ENCODE measurements at regions not wholly inside any gene's neighbourhood (a gene's known extent, or its start where the extent isn't known, plus 50 kb on each side); places are given as distances from the start of the nearest gene placed in this dataset.

DNA sequence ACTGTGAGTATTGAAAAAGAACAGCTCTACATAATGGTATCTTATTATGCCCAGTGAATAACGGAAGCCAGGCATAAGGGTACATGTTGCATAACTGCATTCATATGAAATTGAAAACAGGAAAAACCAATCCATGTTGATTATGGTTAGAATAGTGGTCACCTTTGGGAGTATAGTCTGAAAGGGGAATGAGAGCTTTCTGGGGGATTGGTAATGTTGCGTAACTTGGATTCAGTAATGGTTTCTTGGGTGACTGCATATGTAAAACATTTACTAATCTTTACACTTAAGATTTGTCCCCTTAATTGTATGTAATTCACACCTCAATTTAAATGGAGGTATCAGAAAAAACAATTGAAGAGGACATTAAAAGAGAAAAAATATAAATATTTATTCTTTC lies 292.1 kb downstream of the LMO4 start:
- no peak overlapping the region for H3K4me3 ChIP-seq (ENCODE audit: low read depth, low read length)
- DNase-seq (ENCODE audit: low read depth) = no peak
- TF ChIP-seq, protein P1, sequence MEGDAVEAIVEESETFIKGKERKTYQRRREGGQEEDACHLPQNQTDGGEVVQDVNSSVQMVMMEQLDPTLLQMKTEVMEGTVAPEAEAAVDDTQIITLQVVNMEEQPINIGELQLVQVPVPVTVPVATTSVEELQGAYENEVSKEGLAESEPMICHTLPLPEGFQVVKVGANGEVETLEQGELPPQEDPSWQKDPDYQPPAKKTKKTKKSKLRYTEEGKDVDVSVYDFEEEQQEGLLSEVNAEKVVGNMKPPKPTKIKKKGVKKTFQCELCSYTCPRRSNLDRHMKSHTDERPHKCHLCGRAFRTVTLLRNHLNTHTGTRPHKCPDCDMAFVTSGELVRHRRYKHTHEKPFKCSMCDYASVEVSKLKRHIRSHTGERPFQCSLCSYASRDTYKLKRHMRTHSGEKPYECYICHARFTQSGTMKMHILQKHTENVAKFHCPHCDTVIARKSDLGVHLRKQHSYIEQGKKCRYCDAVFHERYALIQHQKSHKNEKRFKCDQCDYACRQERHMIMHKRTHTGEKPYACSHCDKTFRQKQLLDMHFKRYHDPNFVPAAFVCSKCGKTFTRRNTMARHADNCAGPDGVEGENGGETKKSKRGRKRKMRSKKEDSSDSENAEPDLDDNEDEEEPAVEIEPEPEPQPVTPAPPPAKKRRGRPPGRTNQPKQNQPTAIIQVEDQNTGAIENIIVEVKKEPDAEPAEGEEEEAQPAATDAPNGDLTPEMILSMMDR (conservative IDR thresholded peaks at IDR 0.05; ENCODE audit: low read depth, low read length) = no peak

DNA sequence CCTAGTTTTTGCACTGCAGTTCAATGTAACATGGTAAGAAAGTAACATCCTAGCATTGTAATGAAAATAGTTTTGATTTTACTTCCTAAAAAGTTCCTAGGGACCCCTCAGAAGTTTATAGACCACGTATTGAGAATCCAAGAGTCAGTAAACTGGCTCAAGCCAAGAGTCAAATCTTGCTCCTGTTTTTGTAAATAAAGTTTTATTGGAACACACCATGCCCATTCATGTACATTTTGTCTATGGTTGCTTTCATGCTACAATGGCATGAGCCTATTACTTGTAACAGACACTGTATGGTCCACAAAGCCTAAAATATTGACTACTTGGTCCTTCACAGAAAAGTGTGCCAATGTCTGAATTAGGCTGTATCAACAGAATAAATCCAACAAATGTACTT lies 301.0 kb downstream of the LMO4 start:
- DNase-seq (ENCODE audit: low read depth) = no peak
- TF ChIP-seq, protein P1 (conservative IDR thresholded peaks at IDR 0.05; ENCODE audit: low read depth, low read length) = no peak
- no peak overlapping the region for H3K4me3 ChIP-seq (ENCODE audit: low read depth, low read length)

DNA sequence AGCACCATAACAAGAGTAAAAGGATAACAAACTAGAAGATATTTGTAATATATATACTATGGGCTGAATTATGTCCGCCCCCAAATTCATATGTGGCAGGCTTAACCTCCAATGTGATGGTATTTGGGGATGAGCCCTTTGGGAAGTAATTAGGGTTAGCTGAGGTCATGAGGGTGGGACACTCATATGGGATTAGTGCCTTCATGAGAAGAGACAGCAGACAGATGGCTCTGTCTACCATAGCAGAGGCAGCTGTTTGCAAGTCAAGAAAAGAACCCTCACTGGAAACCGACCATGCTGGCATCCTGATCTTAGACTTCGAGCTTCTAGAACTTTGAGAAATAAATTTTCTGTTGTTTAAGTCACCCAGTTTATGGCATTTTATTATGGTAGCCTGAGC lies 303.6 kb downstream of the LMO4 start:
- H3K4me3 ChIP-seq (ENCODE audit: low read depth, low read length) = no peak overlapping the region
- TF ChIP-seq, protein P1 (conservative IDR thresholded peaks at IDR 0.05; ENCODE audit: low read depth, low read length) = no peak
- no peak for DNase-seq (ENCODE audit: low read depth)

DNA sequence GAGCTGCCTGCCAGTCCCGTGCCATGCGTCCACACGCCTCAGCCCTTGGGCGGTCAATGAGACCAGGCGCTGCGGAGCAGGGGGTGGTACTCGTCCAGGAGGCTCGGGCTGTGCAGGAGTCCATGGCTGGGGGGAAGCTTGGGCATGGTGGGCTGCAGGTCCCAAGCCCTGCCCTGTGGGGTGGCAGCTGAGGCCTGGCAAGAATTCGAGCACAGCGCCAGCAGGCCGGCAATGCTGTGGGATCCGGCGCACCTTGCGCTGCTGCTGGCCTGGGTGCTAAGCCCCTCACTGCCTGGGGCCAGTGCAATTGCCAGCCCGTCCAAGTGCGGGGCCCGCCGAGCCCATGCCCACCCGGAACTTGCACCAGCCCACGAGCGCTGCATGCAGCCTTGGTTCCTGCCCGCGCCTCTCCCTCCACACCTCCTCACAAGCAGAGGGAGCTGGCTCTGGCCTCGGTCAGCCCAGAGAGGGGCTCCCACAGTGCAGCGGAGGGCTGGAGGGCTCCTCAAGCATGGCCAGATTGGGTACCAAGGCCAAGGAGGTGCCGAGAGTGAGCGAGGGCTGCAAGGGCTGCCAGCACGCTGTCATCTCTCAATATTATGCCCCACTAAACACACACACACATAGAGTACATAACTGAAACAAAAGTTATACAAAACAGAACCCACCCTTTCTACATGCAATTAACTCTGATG lies 307.7 kb downstream of the LMO4 start:
- DNase-seq (ENCODE audit: low read depth) = no peak

DNA sequence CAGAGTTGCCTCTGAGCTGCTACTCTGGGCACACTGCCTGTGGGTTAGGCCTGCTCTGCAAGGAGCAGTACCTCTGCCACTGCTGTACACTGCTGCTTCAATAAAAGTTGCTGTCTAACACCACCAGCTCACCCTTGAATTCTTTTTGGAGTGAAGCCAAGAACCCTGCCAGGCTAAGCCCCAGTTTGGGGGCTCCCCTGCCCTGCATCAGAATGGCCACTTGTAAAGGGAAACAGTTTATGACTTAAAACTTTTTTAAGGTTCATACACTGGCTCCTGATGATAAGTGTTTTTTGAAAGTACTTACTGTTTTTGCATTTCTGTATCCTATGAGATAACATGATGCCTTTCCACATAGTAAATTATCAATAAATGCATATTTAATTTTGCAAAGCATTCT lies 310.0 kb downstream of the LMO4 start:
- no peak for DNase-seq (ENCODE audit: low read depth)
- TF ChIP-seq, protein P1 (conservative IDR thresholded peaks at IDR 0.05; ENCODE audit: low read depth, low read length) = no peak
- no peak overlapping the region for H3K4me3 ChIP-seq (ENCODE audit: low read depth, low read length)

More for the DNA sequence above, 307.7 kb downstream of the LMO4 start:
- no peak overlapping the region for H3K4me3 ChIP-seq (ENCODE audit: low read depth, low read length)
- TF ChIP-seq, protein P1 (conservative IDR thresholded peaks at IDR 0.05; ENCODE audit: low read depth, low read length) = no peak

DNA sequence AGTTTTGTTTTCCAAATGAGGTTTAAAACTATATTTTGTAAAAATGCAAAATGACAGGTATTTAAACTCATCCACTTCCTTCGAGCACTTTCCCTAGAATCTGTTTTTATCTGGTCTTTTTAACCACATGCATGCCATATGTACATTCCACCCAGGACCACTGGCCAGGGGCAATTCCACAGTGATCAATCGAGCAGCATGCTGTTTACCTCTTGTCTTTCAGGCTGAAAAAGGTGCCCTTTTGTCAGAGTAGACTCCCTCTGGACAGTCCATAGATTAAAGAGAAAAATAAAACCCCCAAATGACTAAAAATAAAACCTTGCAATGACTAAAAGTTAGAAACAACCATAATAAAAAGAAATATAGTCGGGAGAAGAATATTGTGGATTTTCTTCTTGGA lies 313.3 kb downstream of the LMO4 start:
- H3K4me3 ChIP-seq (ENCODE audit: low read depth, low read length) = no peak overlapping the region
- TF ChIP-seq, protein P1 (conservative IDR thresholded peaks at IDR 0.05; ENCODE audit: low read depth, low read length) = no peak
- no peak for DNase-seq (ENCODE audit: low read depth)

DNA sequence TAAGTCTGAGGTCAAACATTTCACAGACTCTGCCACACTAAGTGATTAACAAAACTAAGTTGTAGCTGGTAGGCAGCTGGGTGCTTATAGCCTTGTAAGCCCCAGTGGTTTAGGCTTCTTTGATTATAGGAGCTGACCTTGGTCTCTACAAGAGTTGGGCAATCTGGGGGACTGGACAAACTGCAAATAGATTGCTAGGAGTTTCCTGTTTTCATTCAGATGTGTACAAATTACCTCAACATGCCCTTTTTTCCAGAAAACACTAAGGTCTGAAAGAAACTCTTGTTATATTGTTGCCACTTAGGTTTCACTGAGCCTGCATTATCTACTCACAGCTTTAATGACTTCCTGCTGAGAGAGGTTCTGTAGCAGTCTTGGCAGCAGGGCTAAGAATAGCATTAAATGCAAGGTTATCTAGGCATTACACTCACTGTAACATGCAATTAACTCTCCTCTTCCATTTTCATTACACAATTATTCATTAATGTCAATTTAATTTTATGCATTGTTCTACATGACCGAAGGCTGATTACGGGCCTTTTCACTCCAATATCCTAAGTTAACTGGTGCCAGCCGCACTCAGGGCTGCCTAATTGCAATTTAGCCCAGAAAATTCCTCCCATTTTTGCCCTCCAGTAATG lies 314.0 kb downstream of the LMO4 start:
- TF ChIP-seq, protein P1 (conservative IDR thresholded peaks at IDR 0.05; ENCODE audit: low read depth, low read length) = no peak
- no peak overlapping the region for H3K4me3 ChIP-seq (ENCODE audit: low read depth, low read length)
- no peak for DNase-seq (ENCODE audit: low read depth)
